ENCODE measurements at regions not wholly inside any gene's neighbourhood (a gene's known extent, or its start where the extent isn't known, plus 50 kb on each side); places are given as distances from the start of the nearest gene placed in this dataset.
A peak's percentile ranks its signal among the peaks of the same experiment; 100 is the strongest.

DNA sequence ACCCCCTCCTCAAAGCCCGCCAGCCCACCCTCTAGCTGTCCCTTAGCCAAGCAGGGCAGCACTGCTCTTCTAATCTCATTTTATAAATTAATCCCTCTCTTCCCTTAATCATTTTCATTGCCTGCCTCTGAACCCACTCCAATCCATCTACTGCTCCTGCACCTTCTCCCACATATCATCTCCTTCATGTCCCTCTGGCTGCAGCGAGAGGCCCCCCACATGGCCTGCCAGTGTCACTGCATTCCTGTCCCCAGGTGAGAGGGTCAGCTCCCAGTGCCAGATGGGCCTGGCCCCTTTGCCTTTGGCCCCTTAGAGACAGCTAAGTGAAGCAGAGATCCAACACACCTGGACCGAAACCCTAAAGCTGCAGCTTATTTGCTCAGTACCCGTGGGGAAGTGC is 79.4 kb downstream of the PJA1 start:
- Histone ChIP-seq H3K27ac (no peak overlapping the region), H3K4me3 (no peak overlapping the region)

DNA sequence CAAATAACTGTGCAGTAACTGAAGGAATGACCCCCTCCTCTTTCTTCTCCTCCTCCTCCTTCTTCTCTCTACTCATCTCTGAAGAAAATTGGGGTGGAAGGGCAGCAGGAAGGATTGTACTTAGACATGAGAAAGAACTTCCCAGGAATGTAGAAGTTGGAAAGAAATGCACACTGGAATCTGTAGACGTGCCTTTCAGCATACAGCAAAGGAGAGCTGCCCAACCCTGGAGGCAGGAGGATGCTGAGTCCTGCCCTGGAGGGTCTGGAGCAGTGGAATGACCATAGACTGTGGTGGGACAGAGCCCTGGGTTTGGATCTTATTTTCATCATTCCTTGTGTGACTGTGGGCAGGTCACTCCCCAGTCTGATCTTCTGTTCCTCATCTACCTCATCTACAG is 80.1 kb downstream of the PJA1 start:
- H3K27ac ChIP-seq: no peak overlapping the region
- no peak overlapping the region for H3K4me3 ChIP-seq

- no peak overlapping the region for H3K27ac ChIP-seq
- no peak overlapping the region for H3K4me3 ChIP-seq
These were observed 81.5 kb downstream of the PJA1 start for GRCh38 chrX:69083801-69084200.

DNA sequence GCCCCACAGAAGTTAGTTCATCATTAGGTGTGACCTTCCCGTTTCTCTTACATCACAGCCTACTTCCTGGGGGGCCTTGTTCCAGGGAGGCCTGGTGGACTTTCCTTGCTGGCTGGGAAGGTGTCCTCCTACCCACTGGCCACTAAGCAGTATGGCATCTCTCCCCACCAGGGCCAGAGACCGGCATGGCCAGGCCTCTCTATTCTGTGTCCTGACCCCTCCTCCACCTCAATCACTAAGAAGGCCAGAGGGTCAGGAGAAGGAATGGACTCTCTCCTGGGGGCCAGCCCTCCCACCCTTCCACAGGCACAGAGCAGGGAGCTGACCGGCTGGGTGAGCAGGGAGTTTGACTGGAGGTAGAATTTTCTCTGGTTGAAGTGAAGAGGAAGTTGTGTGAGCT is 81.9 kb downstream of the PJA1 start:
- Histone ChIP-seq H3K27ac (peak overlapping the region in 1 of 21 experiments; percentile 21), H3K4me3 (no peak overlapping the region)

- peak overlapping the region in 1 of 21 experiments; percentile 50 for H3K27ac ChIP-seq
- H3K4me3 ChIP-seq: no peak overlapping the region
These were observed 82.5 kb downstream of the PJA1 start for GRCh38 chrX:69082753-69083150.

- Histone ChIP-seq H3K27ac (peak overlapping the region in 1 of 21 experiments; percentile 50), H3K4me3 (no peak overlapping the region)
These were observed 83.0 kb downstream of the PJA1 start for GRCh38 chrX:69082055-69082752.

- Histone ChIP-seq H3K27ac (no peak overlapping the region), H3K4me3 (no peak overlapping the region)
These were observed 84.3 kb downstream of the PJA1 start for GRCh38 chrX:69080855-69081465.

DNA sequence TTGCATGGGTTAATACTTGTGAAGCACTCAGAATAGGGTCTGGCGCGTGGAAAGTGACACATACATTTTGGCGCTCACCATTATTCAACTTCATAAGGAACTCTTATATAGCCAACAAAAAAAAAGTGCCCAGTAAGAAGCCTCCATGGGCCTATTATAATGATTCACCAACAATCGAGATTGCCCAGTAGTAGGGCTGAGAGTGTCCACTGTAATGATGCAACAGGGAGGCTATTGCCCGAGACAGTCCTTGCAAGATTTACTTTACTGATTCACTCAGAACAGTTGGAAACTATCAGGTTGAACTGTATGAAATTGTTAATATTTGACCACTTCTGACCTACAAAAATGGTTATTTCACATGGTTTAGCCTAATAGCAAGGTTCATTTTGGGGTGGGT is 86.0 kb downstream of the PJA1 start:
- no peak overlapping the region for H3K4me3 ChIP-seq
- no peak overlapping the region for H3K27ac ChIP-seq

- no peak overlapping the region for H3K27ac ChIP-seq
- no peak overlapping the region for H3K4me3 ChIP-seq
These were observed 87.3 kb downstream of the PJA1 start for GRCh38 chrX:69077895-69078455.

- H3K27ac ChIP-seq: no peak overlapping the region
- no peak overlapping the region for H3K4me3 ChIP-seq
These were observed 89.2 kb downstream of the PJA1 start for GRCh38 chrX:69076088-69076487.

DNA sequence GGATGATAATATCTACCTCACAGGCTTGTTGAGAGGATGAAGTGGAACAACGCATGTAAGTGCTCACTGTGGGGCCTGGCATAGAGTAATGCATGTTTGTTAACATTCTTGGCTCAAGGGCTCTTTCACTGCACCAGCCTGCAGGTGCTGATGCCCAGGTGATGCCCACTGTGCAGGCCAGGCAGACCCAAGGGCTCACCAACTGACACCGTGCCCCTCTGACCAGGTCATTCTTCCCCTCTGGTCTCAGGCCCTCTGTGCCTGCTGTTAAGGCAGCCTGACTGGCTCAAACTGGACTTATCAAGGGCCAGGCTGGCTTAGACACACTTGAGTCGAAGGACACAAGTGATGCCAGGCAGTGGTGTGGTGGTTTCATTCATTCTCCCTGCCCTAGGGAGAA is 90.5 kb downstream of the PJA1 start:
- H3K4me3 ChIP-seq: no peak overlapping the region
- no peak overlapping the region for H3K27ac ChIP-seq

DNA sequence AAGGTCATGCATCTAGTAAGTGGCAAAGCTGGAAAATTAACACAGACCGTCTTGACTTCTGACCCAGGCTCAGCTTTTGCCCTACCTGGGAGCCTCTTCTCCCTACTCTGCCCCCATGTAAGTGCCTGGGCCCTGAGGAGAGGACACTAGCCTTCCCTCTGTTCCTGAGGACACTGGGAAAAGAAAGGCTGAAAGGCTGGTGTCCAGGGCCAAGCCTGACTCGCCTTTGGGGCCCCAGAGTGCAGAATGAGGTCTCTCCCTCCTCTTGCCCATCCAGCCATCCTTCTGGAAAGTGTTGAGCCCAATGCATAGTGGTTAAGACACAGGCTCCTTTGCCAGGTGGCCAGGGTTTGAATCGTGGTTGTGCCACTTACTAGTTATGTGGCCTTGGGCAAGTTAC is 91.5 kb downstream of the PJA1 start:
- no peak overlapping the region for H3K27ac ChIP-seq
- no peak overlapping the region for H3K4me3 ChIP-seq

DNA sequence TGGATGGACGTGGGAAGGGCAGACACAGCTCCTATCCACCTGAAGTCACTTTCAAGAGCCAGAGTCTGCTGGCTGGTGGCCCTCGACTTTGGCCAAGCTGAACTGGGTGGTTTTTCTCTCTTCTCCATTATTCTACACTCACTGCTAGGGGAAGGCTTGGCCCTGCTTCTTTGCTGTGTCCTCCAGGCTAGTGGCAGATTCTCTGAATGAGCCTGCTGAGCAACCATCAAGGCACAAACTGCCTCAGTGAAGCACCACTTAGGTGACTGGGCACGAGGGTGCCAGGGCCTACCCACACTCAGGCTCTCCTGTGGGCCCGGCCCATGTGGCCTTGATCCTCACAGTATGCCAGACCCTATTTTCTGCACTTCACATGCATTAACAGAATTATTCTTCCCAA is 92.0 kb downstream of the PJA1 start:
- H3K4me3 ChIP-seq: no peak overlapping the region
- no peak overlapping the region for H3K27ac ChIP-seq

GRCh38 chrX:69072486-69073006 is 92.7 kb downstream of the PJA1 start:
- no peak overlapping the region for H3K27ac ChIP-seq
- no peak overlapping the region for H3K4me3 ChIP-seq

GRCh38 chrX:69070949-69071650 is 94.2 kb downstream of the PJA1 start:
- Histone ChIP-seq H3K27ac (no peak overlapping the region), H3K4me3 (no peak overlapping the region)

- Histone ChIP-seq H3K4me3 (no peak overlapping the region), H3K27ac (no peak overlapping the region)
These were observed 95.4 kb downstream of the PJA1 start for GRCh38 chrX:69069876-69070275.

- Histone ChIP-seq H3K27ac (no peak overlapping the region), H3K4me3 (no peak overlapping the region)
These were observed 96.2 kb downstream of the PJA1 start for GRCh38 chrX:69069086-69069445.

DNA sequence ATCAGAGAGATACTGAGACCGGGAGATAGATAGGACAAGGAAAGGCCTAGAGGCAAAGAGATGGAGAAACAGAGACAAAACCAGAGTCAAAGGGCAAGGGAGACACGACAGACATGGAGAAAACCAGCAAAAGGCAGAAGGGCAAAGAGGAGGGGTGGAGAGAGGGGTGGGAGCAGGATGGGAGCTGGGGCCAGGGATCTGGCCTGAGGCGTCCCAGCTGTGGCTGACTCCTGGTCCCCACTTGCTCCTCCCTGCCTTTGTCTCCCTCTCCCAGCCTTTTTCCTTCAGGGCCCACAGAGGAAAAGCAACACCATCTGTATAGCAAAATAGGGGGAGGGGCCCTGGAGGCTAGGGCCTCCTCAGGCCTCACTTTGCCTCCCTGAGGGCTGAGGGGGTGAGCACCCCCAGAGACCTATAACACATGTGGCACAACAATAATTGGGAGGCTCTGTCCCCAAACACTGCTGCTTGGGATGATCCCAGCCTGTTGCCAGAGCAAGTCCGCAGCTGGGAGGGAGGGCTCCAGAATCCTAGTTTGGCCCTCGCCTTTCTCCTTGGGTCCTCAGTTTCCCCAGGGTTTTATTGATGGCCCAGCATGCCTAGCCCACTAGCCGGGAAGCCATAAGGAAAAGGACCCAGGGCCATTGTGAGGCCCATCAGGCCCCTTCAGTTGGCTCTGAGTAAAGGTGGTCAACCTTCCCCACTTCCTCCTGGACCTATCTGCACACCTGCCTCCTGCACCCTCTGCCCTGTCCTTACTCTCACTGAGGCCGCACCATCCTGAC is 96.8 kb downstream of the PJA1 start:
- Histone ChIP-seq H3K27ac (no peak overlapping the region), H3K4me3 (no peak overlapping the region)

DNA sequence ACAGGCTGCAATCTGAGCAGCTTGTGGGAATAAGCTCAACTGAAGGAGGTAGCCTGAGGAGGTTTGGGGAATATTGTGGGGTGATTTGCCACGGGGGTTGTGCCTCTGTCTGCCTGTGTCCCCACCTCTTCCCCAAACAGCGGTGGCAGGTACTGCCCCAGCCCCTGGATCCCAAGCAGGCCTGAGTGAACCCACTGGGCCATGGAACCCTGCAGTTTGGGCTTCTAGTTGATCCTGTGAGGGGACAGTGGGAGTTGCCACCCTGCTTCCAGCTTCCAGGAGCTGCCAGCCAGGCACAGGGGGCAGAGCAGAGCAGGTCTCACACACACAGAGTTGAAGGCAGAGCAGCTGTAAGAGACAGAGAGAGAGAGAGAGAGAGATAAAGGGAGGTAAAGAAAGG is 97.4 kb downstream of the PJA1 start:
- H3K4me3 ChIP-seq: no peak overlapping the region
- H3K27ac ChIP-seq: no peak overlapping the region

- Histone ChIP-seq H3K27ac (no peak overlapping the region), H3K4me3 (no peak overlapping the region)
These were observed 98.2 kb downstream of the PJA1 start for GRCh38 chrX:69066966-69067525.
